K562 (cell line): ENCODE measurements at regions not wholly inside any gene's neighbourhood (a gene's known extent, or its start where the extent isn't known, plus 50 kb on each side); places are given as distances from the start of the nearest gene placed in this dataset.

Source experiments
- ATAC-seq: fragments of 200-7000 bp; cut with Tn5 transposase; 3 replicates; pipeline ENCODE4 v1.9.1; 2020; ENCODE audit warnings: moderate library complexity
- BruUV-seq: library from RNA; stranded (reverse); fragments of 400-500 nt; replicated peaks from 2 replicates; lab custom pipeline; 2021; lab: Mats Ljungman, UMichigan
- CTCF ChIA-PET: fragments of 300-600 bp; formaldehyde crosslinking; extraction: SDS; loops from one replicate; lab custom pipeline; 2021; ENCODE audit warnings: low intra/inter-chr PET ratio; lab: Yijun Ruan, JAX
- POLR2A ChIA-PET: fragments of 300-600, 350-650 bp; sonication (Branson Sonifier 250); formaldehyde crosslinking; extraction: SDS; loops from one replicate; lab custom pipeline; 2021; ENCODE audit warnings: antibody characterized with exemption, inconsistent platforms; lab: Yijun Ruan, JAX
- DNase-seq, 4 experiments: peaks; one replicate each; pipeline versions ENCODE4 v3.0.0 to v3.0.0-alpha.2; 2011 to 2018; ENCODE audit warnings: low spot score in 3 of 4, mixed read lengths in 3 of 4; ENCODE audit errors: extremely low read depth in 1 of 4
- FAIRE-seq: peaks from 2 replicates; lab custom pipeline; 2011; peaks lifted over from hg19 to GRCh38; lab: Jason Lieb, UNC
- H2AFZ ChIP-seq: 2 replicates; pipeline ENCODE4 v1.6.0; 2011; ENCODE audit warnings: low read depth, low read length, control low read depth, inconsistent platforms
- H3K27ac ChIP-seq: fragments of 200-600 bp; 3 replicates; pipeline ENCODE4 v1.8.0; 2011; ENCODE audit warnings: low read depth, mild to moderate bottlenecking, control low read depth, inconsistent platforms, low read length, moderate library complexity, mixed read lengths; ENCODE audit errors: extremely low read depth
- H3K27me3 ChIP-seq, 2 experiments: fragments of 300-600 bp in 1 of 2; 2 replicates in 1 of 2; 3 replicates in 1 of 2; pipeline versions ENCODE4 v1.6.0 to v1.8.0; 2011; ENCODE audit warnings: inconsistent platforms in 2 of 2, low read length in 2 of 2, mild to moderate bottlenecking in 1 of 2, mixed read lengths in 1 of 2, moderate library complexity in 1 of 2; ENCODE audit not compliant: control insufficient read depth in 2 of 2, insufficient read depth in 2 of 2
- H3K36me3 ChIP-seq: fragments of 300-600 bp; 3 replicates; pipeline ENCODE4 v1.8.0; 2011; ENCODE audit warnings: mild to moderate bottlenecking, low read length, inconsistent platforms; ENCODE audit not compliant: control insufficient read depth, insufficient read depth
- H3K4me1 ChIP-seq, 2 experiments: fragments of 200-600 bp in 1 of 2; replicated peaks in 1 of 2; 2 replicates in 1 of 2; 3 replicates in 1 of 2; pipeline versions ENCODE4 v1.5.1 to v1.8.0; 2011; ENCODE audit warnings: inconsistent platforms in 2 of 2, low read length in 2 of 2, mild to moderate bottlenecking in 1 of 2, mixed read lengths in 1 of 2, moderate library complexity in 1 of 2; ENCODE audit not compliant: control insufficient read depth in 2 of 2, insufficient read depth in 2 of 2
- H3K4me2 ChIP-seq: 2 replicates; pipeline ENCODE4 v1.6.1; 2011; ENCODE audit warnings: low read length, control low read depth, inconsistent platforms, mixed read lengths; ENCODE audit not compliant: insufficient read depth
- H3K4me3 ChIP-seq: fragments of 200-600 bp; sonication (generic), shearing (Covaris generic); 2 replicates; pipeline ENCODE4 v1.5.1; 2016; ENCODE audit warnings: control low read depth, inconsistent platforms
- H3K79me2 ChIP-seq: fragments of 200-600 bp; 3 replicates; pipeline ENCODE4 v1.8.0; 2011; ENCODE audit warnings: low read length, inconsistent platforms; ENCODE audit not compliant: control insufficient read depth, insufficient read depth
- H3K9ac ChIP-seq, 2 experiments: 2 replicates each; pipeline versions ENCODE4 v1.6.0 to v1.6.1; 2011; ENCODE audit warnings: low read depth in 2 of 2, low read length in 2 of 2, control low read depth in 1 of 2, inconsistent platforms in 1 of 2, mild to moderate bottlenecking in 1 of 2, mixed read lengths in 1 of 2; ENCODE audit not compliant: insufficient read depth in 1 of 2
- H3K9me1 ChIP-seq: one replicate; pipeline ENCODE4 v1.6.0; 2011; ENCODE audit warnings: inconsistent platforms, mild to moderate bottlenecking, low read length, moderate library complexity; ENCODE audit not compliant: control insufficient read depth, insufficient read depth
- H3K9me3 ChIP-seq: replicated peaks from 2 replicates; pipeline ENCODE4 v1.5.1; 2011; ENCODE audit warnings: low read depth, low read length, inconsistent platforms; ENCODE audit not compliant: control insufficient read depth, insufficient read depth
- H4K20me1 ChIP-seq: replicated peaks from 2 replicates; pipeline ENCODE4 v1.6.1; 2011; ENCODE audit warnings: low read length, inconsistent platforms, mixed read lengths; ENCODE audit not compliant: control insufficient read depth, insufficient read depth
- ETV5 ChIP-seq: sonication (generic); formaldehyde crosslinking; IDR thresholded peaks from 2 replicates; pipeline ENCODE4 v1.4.0; 2020; ENCODE audit warnings: low read depth, mild to moderate bottlenecking, missing genetic modification reagents
- FOSL1 ChIP-seq: fragments of 200-800 bp; sonication (Bioruptor generic); conservative IDR thresholded peaks from 2 replicates; pipeline ENCODE4 v1.6.1; 2016; ENCODE audit warnings: missing genetic modification characterization, missing compliant biosample characterization
- NCOA4 ChIP-seq: fragments of 450-650 bp; IDR thresholded peaks from 2 replicates; pipeline ENCODE4 v1.6.1; 2018; ENCODE audit warnings: mild to moderate bottlenecking; ENCODE audit not compliant: partially characterized antibody
- NFXL1 ChIP-seq: fragments of 450-650 bp; formaldehyde crosslinking; IDR thresholded peaks from 2 replicates; pipeline ENCODE4 v1.4.0; 2021; ENCODE audit warnings: mild to moderate bottlenecking
- PHF20 ChIP-seq: fragments of 450-650 bp; IDR thresholded peaks from 2 replicates; pipeline ENCODE4 v1.6.1; 2018; ENCODE audit not compliant: partially characterized antibody
- POU5F1 ChIP-seq: fragments of 150-350 bp; IDR thresholded peaks from 2 replicates; pipeline ENCODE4 v1.6.1; 2014; ENCODE audit warnings: borderline replicate concordance, low read length, low read depth, mild to moderate bottlenecking; ENCODE audit not compliant: partially characterized antibody
- PTRF ChIP-seq: fragments of 450-650 bp; IDR thresholded peaks from 2 replicates; pipeline ENCODE4 v1.6.1; 2016; ENCODE audit warnings: mild to moderate bottlenecking, missing genetic modification characterization, missing compliant biosample characterization
- SMAD2 ChIP-seq: fragments of 150-350 bp; IDR thresholded peaks from 2 replicates; pipeline ENCODE4 v1.6.1; 2014; ENCODE audit warnings: low read depth, mild to moderate bottlenecking, low read length
- TEAD1 ChIP-seq, 2 experiments: fragments of 450-650 bp in 1 of 2; sonication (generic) in 1 of 2; formaldehyde crosslinking; IDR thresholded peaks; 2 replicates each; pipeline versions ENCODE4 v1.4.0 to v1.8.0; 2020 to 2022; ENCODE audit warnings: mild to moderate bottlenecking in 2 of 2, missing genetic modification reagents in 1 of 2
- WHSC1 ChIP-seq: IDR thresholded peaks from one replicate; pipeline ENCODE4 v1.6.1; 2012; ENCODE audit warnings: low read length, control low read depth, inconsistent platforms
- ZNF217 ChIP-seq: sonication (generic); formaldehyde crosslinking; IDR thresholded peaks from 2 replicates; pipeline ENCODE4 v1.8.0; 2022; ENCODE audit warnings: mild to moderate bottlenecking, missing genetic modification reagents
- ZNF644 ChIP-seq: fragments of 200-800 bp; sonication (Bioruptor generic); IDR thresholded peaks from 2 replicates; pipeline ENCODE4 v1.6.1; 2016; ENCODE audit warnings: low read depth, missing genetic modification characterization, missing compliant biosample characterization
- ZNF707 ChIP-seq: fragments of 250-450 bp; sonication (Bioruptor Pico); conservative IDR thresholded peaks from 2 replicates; pipeline ENCODE4 v1.8.0; 2022; ENCODE audit warnings: inconsistent platforms, mild to moderate bottlenecking, moderate library complexity
- WGBS: fragments of 100-300 bp; shearing (Covaris generic); methylation state at CpG from one replicate; pipeline ENCODE4 v1.1.6; 2016; ENCODE audit warnings: low coverage, mixed read lengths; ENCODE audit not compliant: insufficient coverage; ENCODE audit errors: missing lambda C conversion rate; 5-methylcytosine and 5-hydroxymethylcytosine counted together
- in situ Hi-C: fragments of 300-500 bp; cut with MboI; formaldehyde crosslinking; loops from 4 replicates; pipeline ENCODE4 v1.15.0; 2018; ENCODE audit warnings: inconsistent platforms, mixed read lengths
- intact Hi-C: fragments of 100-400 bp; cut with micrococcal nuclease; formaldehyde crosslinking; loops from 2 replicates; pipeline ENCODE4 v1.14.2; 2022
- TF ChIP-seq, protein P1 (sequence below): fragments of 450-650 bp; formaldehyde crosslinking; IDR thresholded peaks from 2 replicates; pipeline ENCODE4 v1.4.0; 2020; ENCODE audit warnings: mild to moderate bottlenecking, moderate library complexity
- TF ChIP-seq, protein P2 (sequence below): fragments of 450-650 bp; IDR thresholded peaks from 2 replicates; pipeline ENCODE4 v1.6.1; 2016; ENCODE audit warnings: borderline replicate concordance
- TF ChIP-seq, protein P3 (sequence below): fragments of 150-350 bp; conservative IDR thresholded peaks from 2 replicates; pipeline ENCODE4 v1.6.1; 2014; ENCODE audit warnings: low read length
- TF ChIP-seq, protein P4 (sequence below): fragments of 250-450 bp; sonication (Bioruptor Pico); IDR thresholded peaks from 2 replicates; pipeline ENCODE4 v1.9.0; 2021; ENCODE audit warnings: mild to moderate bottlenecking

DNA sequence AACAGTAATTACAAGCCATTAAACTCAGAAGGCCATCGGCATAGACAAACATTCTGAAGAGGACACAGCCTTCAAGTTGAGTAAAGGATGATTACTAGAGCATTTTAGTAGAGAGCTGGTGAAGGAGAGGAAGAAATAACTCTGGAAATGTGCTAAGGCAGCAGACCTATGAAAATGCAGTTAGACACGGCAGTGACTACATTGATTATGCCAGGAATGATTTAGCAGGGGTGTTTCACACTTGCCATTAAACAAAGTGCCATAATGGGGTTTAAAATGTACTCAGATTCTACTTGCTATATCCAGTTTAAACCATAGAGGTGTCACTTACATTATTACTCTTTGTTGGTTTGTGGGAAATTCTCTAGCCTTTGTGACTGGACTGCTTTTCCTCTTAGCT lies 372.3 kb downstream of the CPS1 start (continued):
- TF ChIP-seq, protein P1, sequence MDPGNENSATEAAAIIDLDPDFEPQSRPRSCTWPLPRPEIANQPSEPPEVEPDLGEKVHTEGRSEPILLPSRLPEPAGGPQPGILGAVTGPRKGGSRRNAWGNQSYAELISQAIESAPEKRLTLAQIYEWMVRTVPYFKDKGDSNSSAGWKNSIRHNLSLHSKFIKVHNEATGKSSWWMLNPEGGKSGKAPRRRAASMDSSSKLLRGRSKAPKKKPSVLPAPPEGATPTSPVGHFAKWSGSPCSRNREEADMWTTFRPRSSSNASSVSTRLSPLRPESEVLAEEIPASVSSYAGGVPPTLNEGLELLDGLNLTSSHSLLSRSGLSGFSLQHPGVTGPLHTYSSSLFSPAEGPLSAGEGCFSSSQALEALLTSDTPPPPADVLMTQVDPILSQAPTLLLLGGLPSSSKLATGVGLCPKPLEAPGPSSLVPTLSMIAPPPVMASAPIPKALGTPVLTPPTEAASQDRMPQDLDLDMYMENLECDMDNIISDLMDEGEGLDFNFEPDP (CRISPR knock-in tag) = no peak
- TF ChIP-seq NFXL1 (CRISPR knock-in tag) (no peak), ZNF644 (tag) (no peak), POU5F1 (no peak)
- TF ChIP-seq, protein P2, sequence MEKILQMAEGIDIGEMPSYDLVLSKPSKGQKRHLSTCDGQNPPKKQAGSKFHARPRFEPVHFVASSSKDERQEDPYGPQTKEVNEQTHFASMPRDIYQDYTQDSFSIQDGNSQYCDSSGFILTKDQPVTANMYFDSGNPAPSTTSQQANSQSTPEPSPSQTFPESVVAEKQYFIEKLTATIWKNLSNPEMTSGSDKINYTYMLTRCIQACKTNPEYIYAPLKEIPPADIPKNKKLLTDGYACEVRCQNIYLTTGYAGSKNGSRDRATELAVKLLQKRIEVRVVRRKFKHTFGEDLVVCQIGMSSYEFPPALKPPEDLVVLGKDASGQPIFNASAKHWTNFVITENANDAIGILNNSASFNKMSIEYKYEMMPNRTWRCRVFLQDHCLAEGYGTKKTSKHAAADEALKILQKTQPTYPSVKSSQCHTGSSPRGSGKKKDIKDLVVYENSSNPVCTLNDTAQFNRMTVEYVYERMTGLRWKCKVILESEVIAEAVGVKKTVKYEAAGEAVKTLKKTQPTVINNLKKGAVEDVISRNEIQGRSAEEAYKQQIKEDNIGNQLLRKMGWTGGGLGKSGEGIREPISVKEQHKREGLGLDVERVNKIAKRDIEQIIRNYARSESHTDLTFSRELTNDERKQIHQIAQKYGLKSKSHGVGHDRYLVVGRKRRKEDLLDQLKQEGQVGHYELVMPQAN = no peak

DNA sequence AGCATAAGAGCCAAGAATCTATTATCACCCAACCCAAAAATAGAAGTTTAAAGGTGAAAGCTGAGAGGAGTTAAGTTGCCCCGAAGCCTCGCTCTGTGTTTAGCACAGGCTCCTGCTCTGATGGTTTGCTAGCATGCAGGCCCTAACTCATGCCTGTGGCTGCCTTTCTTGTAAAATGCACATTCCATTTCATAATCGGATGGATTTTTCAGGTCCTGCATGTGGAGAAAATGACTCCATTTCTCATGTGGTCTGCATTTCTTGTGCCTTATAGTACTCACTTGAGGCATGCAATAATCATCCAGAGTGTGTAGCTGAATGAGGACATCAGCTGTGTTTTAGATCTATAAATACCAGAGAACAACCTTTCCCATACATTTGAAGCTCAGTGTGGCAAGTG lies 381.8 kb downstream of the CPS1 start:
- CTCF ChIA-PET = no interaction called here
- in situ Hi-C loops = no loop called here
- no peak for TF ChIP-seq ZNF217 (CRISPR knock-in tag)
- TF ChIP-seq WHSC1 = no peak
- TF ChIP-seq, protein P3, sequence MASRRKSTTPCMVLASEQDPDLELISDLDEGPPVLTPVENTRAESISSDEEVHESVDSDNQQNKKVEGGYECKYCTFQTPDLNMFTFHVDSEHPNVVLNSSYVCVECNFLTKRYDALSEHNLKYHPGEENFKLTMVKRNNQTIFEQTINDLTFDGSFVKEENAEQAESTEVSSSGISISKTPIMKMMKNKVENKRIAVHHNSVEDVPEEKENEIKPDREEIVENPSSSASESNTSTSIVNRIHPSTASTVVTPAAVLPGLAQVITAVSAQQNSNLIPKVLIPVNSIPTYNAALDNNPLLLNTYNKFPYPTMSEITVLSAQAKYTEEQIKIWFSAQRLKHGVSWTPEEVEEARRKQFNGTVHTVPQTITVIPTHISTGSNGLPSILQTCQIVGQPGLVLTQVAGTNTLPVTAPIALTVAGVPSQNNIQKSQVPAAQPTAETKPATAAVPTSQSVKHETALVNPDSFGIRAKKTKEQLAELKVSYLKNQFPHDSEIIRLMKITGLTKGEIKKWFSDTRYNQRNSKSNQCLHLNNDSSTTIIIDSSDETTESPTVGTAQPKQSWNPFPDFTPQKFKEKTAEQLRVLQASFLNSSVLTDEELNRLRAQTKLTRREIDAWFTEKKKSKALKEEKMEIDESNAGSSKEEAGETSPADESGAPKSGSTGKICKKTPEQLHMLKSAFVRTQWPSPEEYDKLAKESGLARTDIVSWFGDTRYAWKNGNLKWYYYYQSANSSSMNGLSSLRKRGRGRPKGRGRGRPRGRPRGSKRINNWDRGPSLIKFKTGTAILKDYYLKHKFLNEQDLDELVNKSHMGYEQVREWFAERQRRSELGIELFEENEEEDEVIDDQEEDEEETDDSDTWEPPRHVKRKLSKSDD = no peak
- TF ChIP-seq NCOA4 = no peak
- TF ChIP-seq PTRF (tag) = no peak
- no peak for TF ChIP-seq TEAD1 (CRISPR knock-in tag; IDR thresholded peaks at IDR 0.05)
- no peak for TF ChIP-seq PHF20
- no peak for TF ChIP-seq SMAD2
- no peak for TF ChIP-seq ZNF707 (CRISPR knock-in tag)
- TF ChIP-seq, protein P4, sequence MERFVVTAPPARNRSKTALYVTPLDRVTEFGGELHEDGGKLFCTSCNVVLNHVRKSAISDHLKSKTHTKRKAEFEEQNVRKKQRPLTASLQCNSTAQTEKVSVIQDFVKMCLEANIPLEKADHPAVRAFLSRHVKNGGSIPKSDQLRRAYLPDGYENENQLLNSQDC (CRISPR knock-in tag) = no peak
- TF ChIP-seq ETV5 = no peak
- no peak for TF ChIP-seq FOSL1 (tag)

More for the DNA sequence above, 381.8 kb downstream of the CPS1 start:
- no peaks in the 10 kb centered on the region for H3K27me3 ChIP-seq
- no peak overlapping the region for H2AFZ ChIP-seq
- H4K20me1 ChIP-seq = no peaks in the 10 kb centered on the region
- no peak overlapping the region for H3K9ac ChIP-seq
- 0% methylated on average over 3 of the region's 3 CpGs for WGBS
- POLR2A ChIA-PET = no interaction called here
- H3K9me3 ChIP-seq = no peaks in the 10 kb centered on the region; the same call in 1 of the 2 replicates
- H3K36me3 ChIP-seq = no peaks in the 10 kb centered on the region
- no peak overlapping the region for H3K27ac ChIP-seq
- BruUV-seq = no TSS peak
- ATAC-seq (no peak), DNase-seq (no peak), FAIRE-seq (no peak)
- no peak overlapping the region for H3K4me2 ChIP-seq
- no peaks in the 10 kb centered on the region for H3K4me1 ChIP-seq
- no peaks in the 10 kb centered on the region for H3K79me2 ChIP-seq
- H3K9me1 ChIP-seq = no peaks in the 10 kb centered on the region
- no peak overlapping the region for H3K4me3 ChIP-seq
- intact Hi-C loops = no loop called here
